ENCODE measurements at regions not wholly inside any gene's neighbourhood (a gene's known extent, or its start where the extent isn't known, plus 50 kb on each side); places are given as distances from the start of the nearest gene placed in this dataset.

GRCh38 chr16:25626172-25626571 lies 65.6 kb upstream of the HS3ST4 start:
- Histone ChIP-seq H3K36me3 (ENCODE audit: insufficient read depth, low read length) (no peaks in the 10 kb centered on the region), H3K27ac (ENCODE audit: low read length) (no peak overlapping the region), H3K27me3 (ENCODE audit: insufficient read depth, low read depth, low read length) (no peaks in the 10 kb centered on the region), H3F3A (ENCODE audit: insufficient read depth, low read length, poor library complexity, severe bottlenecking) (no peaks in the 10 kb centered on the region), H3K4me3 (ENCODE audit: low read length) (no peak overlapping the region), H3K79me2 (replicated peaks; ENCODE audit: insufficient read depth, low read length) (no peaks in the 10 kb centered on the region), H3K4me2 (ENCODE audit: low read length) (no peak overlapping the region), H3K9ac (ENCODE audit: low read length) (no peak overlapping the region), H3K9me3 (ENCODE audit: low read length) (no peaks in the 10 kb centered on the region), H4K20me1 (ENCODE audit: insufficient read depth) (no peaks in the 10 kb centered on the region), H2AFZ (ENCODE audit: low read depth, low read length) (no peak overlapping the region), H3K9me2 (ENCODE audit: insufficient read depth, low read length) (no peaks in the 10 kb centered on the region)
- no peak for TF ChIP-seq SMC3 (conservative IDR thresholded peaks at IDR 0.05; ENCODE audit: poor library complexity)

GRCh38 chr16:25625620-25626019 lies 66.1 kb upstream of the HS3ST4 start:
- Histone ChIP-seq H3K4me2 (ENCODE audit: low read length) (no peak overlapping the region), H3K9ac (ENCODE audit: low read length) (no peak overlapping the region), H3K9me2 (ENCODE audit: insufficient read depth, low read length) (no peaks in the 10 kb centered on the region), H3K27me3 (ENCODE audit: insufficient read depth, low read depth, low read length) (no peaks in the 10 kb centered on the region), H3K79me2 (replicated peaks; ENCODE audit: insufficient read depth, low read length) (no peaks in the 10 kb centered on the region), H3K9me3 (ENCODE audit: low read length) (no peaks in the 10 kb centered on the region), H3K27ac (ENCODE audit: low read length) (no peak overlapping the region), H3F3A (ENCODE audit: insufficient read depth, low read length, poor library complexity, severe bottlenecking) (no peaks in the 10 kb centered on the region), H2AFZ (ENCODE audit: low read depth, low read length) (no peak overlapping the region), H4K20me1 (ENCODE audit: insufficient read depth) (no peaks in the 10 kb centered on the region), H3K4me3 (ENCODE audit: low read length) (no peak overlapping the region), H3K36me3 (ENCODE audit: insufficient read depth, low read length) (no peaks in the 10 kb centered on the region)
- no peak for TF ChIP-seq REST (IDR thresholded peaks at IDR 0.05; ENCODE audit: borderline replicate concordance)
- no peak for TF ChIP-seq POLR2AphosphoS5 (IDR thresholded peaks at IDR 0.05)
- no peak for TF ChIP-seq RAD21 (conservative IDR thresholded peaks at IDR 0.05)
- no peak for TF ChIP-seq TAF1 (IDR thresholded peaks at IDR 0.05; ENCODE audit: low read depth)
- no peak for TF ChIP-seq SMC3 (conservative IDR thresholded peaks at IDR 0.05; ENCODE audit: poor library complexity)
- no peak for TF ChIP-seq MXI1 (conservative IDR thresholded peaks at IDR 0.05; ENCODE audit: poor library complexity, severe bottlenecking)
- TF ChIP-seq EZH2 (IDR thresholded peaks at IDR 0.05; ENCODE audit: borderline replicate concordance, insufficient read depth, low read length, poor library complexity, severe bottlenecking): no peak
- TF ChIP-seq EP300 (conservative IDR thresholded peaks at IDR 0.05; ENCODE audit: poor library complexity, severe bottlenecking): no peak

- H3K4me3 ChIP-seq (ENCODE audit: low read length): no peak overlapping the region
- no peaks in the 10 kb centered on the region for H3K79me2 ChIP-seq (replicated peaks; ENCODE audit: insufficient read depth, low read length)
- H3K9me2 ChIP-seq (ENCODE audit: insufficient read depth, low read length): no peaks in the 10 kb centered on the region
- no peaks in the 10 kb centered on the region for H3K27me3 ChIP-seq (ENCODE audit: insufficient read depth, low read depth, low read length)
- no peaks in the 10 kb centered on the region for H3K36me3 ChIP-seq (ENCODE audit: insufficient read depth, low read length)
- no peak overlapping the region for H3K4me2 ChIP-seq (ENCODE audit: low read length)
- no peak overlapping the region for H3K27ac ChIP-seq (ENCODE audit: low read length)
- TF ChIP-seq POLR2AphosphoS5 (IDR thresholded peaks at IDR 0.05) (no peak), REST (IDR thresholded peaks at IDR 0.05; ENCODE audit: borderline replicate concordance) (no peak), CTCF (IDR thresholded peaks at IDR 0.05; ENCODE audit: poor library complexity, severe bottlenecking) (no peak), EP300 (conservative IDR thresholded peaks at IDR 0.05; ENCODE audit: poor library complexity, severe bottlenecking) (no peak)
- no peaks in the 10 kb centered on the region for H4K20me1 ChIP-seq (ENCODE audit: insufficient read depth)
- no peak overlapping the region for H2AFZ ChIP-seq (ENCODE audit: low read depth, low read length)
- H3K9ac ChIP-seq (ENCODE audit: low read length): no peak overlapping the region
- H3F3A ChIP-seq (ENCODE audit: insufficient read depth, low read length, poor library complexity, severe bottlenecking): no peaks in the 10 kb centered on the region
- H3K9me3 ChIP-seq (ENCODE audit: low read length): no peaks in the 10 kb centered on the region
These were observed 77.0 kb upstream of the HS3ST4 start for GRCh38 chr16:25614716-25615265.

Measured in neural cell (in vitro differentiated cells).